Body of pancreas (tissue), 4 donors: ENCODE measurements at regions not wholly inside any gene's neighbourhood (a gene's known extent, or its start where the extent isn't known, plus 50 kb on each side); places are given as distances from the start of the nearest gene placed in this dataset.

Experiments used
- ATAC-seq: fragments of 150-250 bp; one replicate; pipeline ENCODE4 v1.9.1; 2016
- DNase-seq, 4 donors: peaks; one replicate each; pipeline ENCODE4 v3.0.0-alpha.2; 2019
- H3K27ac ChIP-seq, 4 donors: fragments of 200-600 bp; sonication (generic); 1 replicate in 3 of 4; 2 replicates in 1 of 4; pipeline versions ENCODE4 v1.5.1 to v1.6.1; 2016 to 2019; ENCODE audit warnings: mild to moderate bottlenecking in 1 of 4, mixed read lengths in 1 of 4, moderate library complexity in 1 of 4
- H3K27me3 ChIP-seq, 2 donors: fragments of 200-600 bp; sonication (generic); one replicate each; pipeline ENCODE4 v1.6.0; 2016; ENCODE audit warnings: mild to moderate bottlenecking in 1 of 2
- H3K36me3 ChIP-seq, 2 donors: fragments of 200-600 bp; sonication (generic); replicated peaks in 1 of 2; 2 replicates each; pipeline ENCODE4 v1.5.1; 2016; ENCODE audit warnings: low read depth in 2 of 2; ENCODE audit not compliant: insufficient read depth in 1 of 2
- H3K4me1 ChIP-seq: fragments of 200-600 bp; sonication (generic); one replicate; pipeline ENCODE4 v1.6.0; 2016
- H3K4me3 ChIP-seq, 2 donors: fragments of 200-600 bp; sonication (generic); 1 replicate in 1 of 2; 2 replicates in 1 of 2; pipeline ENCODE4 v1.5.1; 2016 to 2019
- H3K9me3 ChIP-seq, 3 donors: fragments of 200-600 bp; sonication (generic); 1 replicate in 2 of 3; 2 replicates in 1 of 3; pipeline ENCODE4 v1.5.1; 2016
- CTCF ChIP-seq, 7 experiments: fragments of 450-650 bp in 4 of 7; fragments of 200-600 bp in 3 of 7; sonication (generic) in 3 of 7; IDR thresholded peaks; one replicate each; pipeline ENCODE4 v1.5.1; 2016 to 2019; ENCODE audit warnings: antibody characterized with exemption in 7 of 7
- POLR2A ChIP-seq, 3 donors: fragments of 450-650 bp; IDR thresholded peaks; one replicate each; pipeline ENCODE4 v1.6.1; 2016; ENCODE audit warnings: antibody characterized with exemption in 3 of 3, mild to moderate bottlenecking in 2 of 3
- WGBS, 2 donors: methylation state at CpG; one replicate each; pipeline ENCODE4 v1.1.5; 2017; 5-methylcytosine and 5-hydroxymethylcytosine counted together
- intact Hi-C: fragments of 100-400 bp; cut with DNase I; formaldehyde crosslinking; loops from one replicate; pipeline ENCODE4 v1.15.1; 2023

GRCh38 chr6:95413789-95414188 is 163.5 kb upstream of the MANEA start:
- Histone ChIP-seq H3K4me3 (no peak overlapping the region), H3K9me3 (no peaks in the 10 kb centered on the region), H3K36me3 (no peaks in the 10 kb centered on the region), H3K27me3 (no peaks in the 10 kb centered on the region), H3K4me1 (no peaks in the 10 kb centered on the region), H3K27ac (no peak overlapping the region)
- intact Hi-C loops = no loop called here
- no peak for ATAC-seq
- no peak for TF ChIP-seq CTCF (IDR thresholded peaks at IDR 0.05)
- TF ChIP-seq POLR2A (IDR thresholded peaks at IDR 0.05) = no peak
- DNase-seq = no peak
- WGBS, 2 donors = 32 to 57% methylated on average over 2 of the region's 2 CpGs

GRCh38 chr6:95417856-95418255 is 159.5 kb upstream of the MANEA start:
- no peaks in the 10 kb centered on the region for H3K4me1 ChIP-seq
- WGBS, 2 donors = 0 to 6% methylated on average over 1 of the region's 1 CpG
- no peak overlapping the region for H3K4me3 ChIP-seq
- DNase-seq = no peak
- H3K36me3 ChIP-seq = no peaks in the 10 kb centered on the region
- ATAC-seq = no peak
- no peaks in the 10 kb centered on the region for H3K9me3 ChIP-seq
- TF ChIP-seq CTCF (IDR thresholded peaks at IDR 0.05) = no peak
- TF ChIP-seq POLR2A (IDR thresholded peaks at IDR 0.05) = no peak
- H3K27me3 ChIP-seq = no peaks in the 10 kb centered on the region
- H3K27ac ChIP-seq = no peak overlapping the region
- intact Hi-C loops = no loop called here

- ATAC-seq = no peak
Observed at GRCh38 chr6:95420792-95421191, 156.5 kb upstream of the MANEA start.

GRCh38 chr6:95423331-95423730 is 154.0 kb upstream of the MANEA start:
- DNase-seq = no peak
- H3K4me1 ChIP-seq = no peaks in the 10 kb centered on the region
- no peaks in the 10 kb centered on the region for H3K9me3 ChIP-seq
- no peak for ATAC-seq
- H3K27me3 ChIP-seq = no peaks in the 10 kb centered on the region
- no peak overlapping the region for H3K4me3 ChIP-seq
- 79 to 81% methylated on average over 1 of the region's 1 CpG for WGBS, 2 donors
- H3K36me3 ChIP-seq = no peaks in the 10 kb centered on the region
- no peak for TF ChIP-seq POLR2A (IDR thresholded peaks at IDR 0.05)
- no peak for TF ChIP-seq CTCF (IDR thresholded peaks at IDR 0.05)
- no peak overlapping the region for H3K27ac ChIP-seq
- intact Hi-C loops = no loop called here

More at GRCh38 chr6:95420792-95421191, 156.5 kb upstream of the MANEA start:
- TF ChIP-seq CTCF (IDR thresholded peaks at IDR 0.05) (no peak), POLR2A (IDR thresholded peaks at IDR 0.05) (no peak)
- intact Hi-C loops = no loop called here
- Histone ChIP-seq H3K27ac (no peak overlapping the region), H3K36me3 (no peaks in the 10 kb centered on the region), H3K9me3 (no peaks in the 10 kb centered on the region), H3K4me3 (no peak overlapping the region), H3K27me3 (no peaks in the 10 kb centered on the region), H3K4me1 (no peaks in the 10 kb centered on the region)
- DNase-seq = no peak

GRCh38 chr6:95431637-95432228 is 145.6 kb upstream of the MANEA start:
- peak; percentile 38 to 71 (median 63) for DNase-seq
- no peaks in the 10 kb centered on the region for H3K9me3 ChIP-seq
- peak; percentile 67 for ATAC-seq
- TF ChIP-seq CTCF (IDR thresholded peaks at IDR 0.05) (peak; percentile 41 to 82 (median 71)), POLR2A (IDR thresholded peaks at IDR 0.05) (no peak)
- H3K4me3 ChIP-seq = no peak overlapping the region
- no peak overlapping the region for H3K27ac ChIP-seq
- no peaks in the 10 kb centered on the region for H3K4me1 ChIP-seq
- 18 to 19% methylated on average over 2 of the region's 2 CpGs for WGBS, 2 donors
- H3K27me3 ChIP-seq = no peaks in the 10 kb centered on the region
- no peaks in the 10 kb centered on the region for H3K36me3 ChIP-seq
- intact Hi-C loops = no loop called here
